ENCODE measurements at regions not wholly inside any gene's neighbourhood (a gene's known extent, or its start where the extent isn't known, plus 50 kb on each side); places are given as distances from the start of the nearest gene placed in this dataset.
A peak's percentile ranks its signal among the peaks of the same experiment; 100 is the strongest.

DNA sequence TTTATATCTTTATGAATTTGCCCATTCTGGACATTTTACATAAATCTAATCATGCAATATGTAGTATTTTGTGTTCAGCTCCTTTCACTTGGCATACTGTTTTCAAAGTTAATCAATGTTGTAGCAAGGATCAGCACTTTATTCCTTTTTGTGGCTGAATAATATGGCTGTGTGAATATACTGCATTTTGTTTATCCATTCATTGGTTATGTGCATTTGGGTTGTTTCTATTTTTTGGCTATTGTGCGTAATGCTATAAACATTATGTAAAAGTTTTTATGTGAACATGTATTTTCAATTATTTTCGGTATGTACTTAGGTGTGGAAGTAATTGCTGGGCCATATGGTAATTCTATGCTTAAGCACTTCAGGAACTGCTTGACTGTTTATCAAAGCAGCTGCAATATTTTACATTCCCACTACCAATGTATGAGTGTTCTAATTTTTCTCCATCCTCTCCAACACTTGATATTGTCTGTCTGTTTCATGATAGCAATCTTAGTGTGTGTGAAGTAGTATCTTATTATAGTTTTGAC, 101.3 kb upstream of the P2RY1 start:
- Histone ChIP-seq H2AFZ (ENCODE audit: low read depth) (no peak overlapping the region), H3K36me3 (ENCODE audit: insufficient read depth) (no peaks in the 10 kb centered on the region), H3K4me2 (no peak overlapping the region), H4K20me1 (ENCODE audit: insufficient read depth) (no peaks in the 10 kb centered on the region), H3K9ac (no peak overlapping the region), H3K4me3 (IDR thresholded peaks at IDR 0.05; ENCODE audit: insufficient read depth, low read depth, low read length) (no peak overlapping the region), H3K27me3 (ENCODE audit: insufficient read depth, low read depth) (peaks cover 3% of the 10 kb centered on the region; the same call in 1 of the 2 replicates), H3K79me2 (ENCODE audit: insufficient read depth, low read depth) (no peaks in the 10 kb centered on the region), H3K4me1 (ENCODE audit: low read depth, poor library complexity, severe bottlenecking) (peaks cover 27% of the 10 kb centered on the region), H3K27ac (no peak overlapping the region)
- TF ChIP-seq, protein P1, sequence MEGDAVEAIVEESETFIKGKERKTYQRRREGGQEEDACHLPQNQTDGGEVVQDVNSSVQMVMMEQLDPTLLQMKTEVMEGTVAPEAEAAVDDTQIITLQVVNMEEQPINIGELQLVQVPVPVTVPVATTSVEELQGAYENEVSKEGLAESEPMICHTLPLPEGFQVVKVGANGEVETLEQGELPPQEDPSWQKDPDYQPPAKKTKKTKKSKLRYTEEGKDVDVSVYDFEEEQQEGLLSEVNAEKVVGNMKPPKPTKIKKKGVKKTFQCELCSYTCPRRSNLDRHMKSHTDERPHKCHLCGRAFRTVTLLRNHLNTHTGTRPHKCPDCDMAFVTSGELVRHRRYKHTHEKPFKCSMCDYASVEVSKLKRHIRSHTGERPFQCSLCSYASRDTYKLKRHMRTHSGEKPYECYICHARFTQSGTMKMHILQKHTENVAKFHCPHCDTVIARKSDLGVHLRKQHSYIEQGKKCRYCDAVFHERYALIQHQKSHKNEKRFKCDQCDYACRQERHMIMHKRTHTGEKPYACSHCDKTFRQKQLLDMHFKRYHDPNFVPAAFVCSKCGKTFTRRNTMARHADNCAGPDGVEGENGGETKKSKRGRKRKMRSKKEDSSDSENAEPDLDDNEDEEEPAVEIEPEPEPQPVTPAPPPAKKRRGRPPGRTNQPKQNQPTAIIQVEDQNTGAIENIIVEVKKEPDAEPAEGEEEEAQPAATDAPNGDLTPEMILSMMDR (conservative IDR thresholded peaks at IDR 0.05; ENCODE audit: low read depth, low read length) = no peak

DNA sequence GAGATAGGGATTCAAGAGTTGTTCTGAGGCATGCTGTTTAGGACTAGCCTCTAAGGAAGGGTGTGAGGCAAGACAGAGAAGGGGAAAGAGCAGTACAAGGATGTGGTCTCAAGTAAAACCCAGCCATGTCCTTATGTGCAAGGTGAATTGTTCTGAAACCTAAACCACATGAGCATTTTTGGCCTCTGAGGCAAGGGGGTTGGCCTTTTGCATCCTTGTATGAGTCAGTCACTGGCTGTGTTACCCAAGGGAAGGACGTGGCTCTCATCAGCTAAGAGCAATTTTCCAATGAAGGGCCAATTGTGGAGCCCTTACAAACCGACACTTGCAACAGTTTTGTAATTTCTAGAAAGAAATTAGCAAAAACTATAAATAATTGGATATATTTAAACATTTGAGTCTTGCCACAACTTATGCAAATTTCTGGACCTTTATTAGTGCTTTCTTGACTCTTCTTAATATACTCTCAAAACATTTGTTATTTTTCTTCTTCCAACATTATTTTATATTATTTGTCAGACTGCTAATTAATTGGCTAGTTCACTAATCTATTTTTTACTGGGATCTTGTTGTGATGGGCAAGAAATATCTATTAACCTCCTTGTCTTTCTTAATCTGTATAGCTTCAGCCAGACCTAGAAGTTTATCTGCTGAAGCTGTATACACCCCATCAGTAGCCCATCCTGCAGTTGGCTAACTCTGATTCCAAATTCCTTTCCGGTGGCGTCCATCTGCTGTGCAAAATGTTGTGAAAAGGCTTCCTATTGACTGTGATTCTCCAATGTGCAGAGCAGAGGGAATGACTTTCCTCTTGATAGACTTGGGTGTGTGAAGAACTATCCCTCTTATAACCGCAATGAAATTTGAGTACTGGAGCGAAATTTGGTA, 97.7 kb upstream of the P2RY1 start:
- H3K4me1 ChIP-seq (ENCODE audit: low read depth, poor library complexity, severe bottlenecking) = peaks cover 35% of the 10 kb centered on the region
- H3K27me3 ChIP-seq (ENCODE audit: insufficient read depth, low read depth) = peaks cover 3% of the 10 kb centered on the region; the same call in 1 of the 2 replicates
- peak overlapping the region; percentile 29 for H3K4me2 ChIP-seq
- H3K79me2 ChIP-seq (ENCODE audit: insufficient read depth, low read depth) = no peaks in the 10 kb centered on the region
- no peaks in the 10 kb centered on the region for H4K20me1 ChIP-seq (ENCODE audit: insufficient read depth)
- TF ChIP-seq, protein P1 (conservative IDR thresholded peaks at IDR 0.05; ENCODE audit: low read depth, low read length) = no peak
- no peaks in the 10 kb centered on the region for H3K36me3 ChIP-seq (ENCODE audit: insufficient read depth)
- no peak overlapping the region for H3K4me3 ChIP-seq (IDR thresholded peaks at IDR 0.05; ENCODE audit: insufficient read depth, low read depth, low read length)
- no peak overlapping the region for H3K9ac ChIP-seq
- H2AFZ ChIP-seq (ENCODE audit: low read depth) = no peak overlapping the region
- H3K27ac ChIP-seq = no peak overlapping the region

DNA sequence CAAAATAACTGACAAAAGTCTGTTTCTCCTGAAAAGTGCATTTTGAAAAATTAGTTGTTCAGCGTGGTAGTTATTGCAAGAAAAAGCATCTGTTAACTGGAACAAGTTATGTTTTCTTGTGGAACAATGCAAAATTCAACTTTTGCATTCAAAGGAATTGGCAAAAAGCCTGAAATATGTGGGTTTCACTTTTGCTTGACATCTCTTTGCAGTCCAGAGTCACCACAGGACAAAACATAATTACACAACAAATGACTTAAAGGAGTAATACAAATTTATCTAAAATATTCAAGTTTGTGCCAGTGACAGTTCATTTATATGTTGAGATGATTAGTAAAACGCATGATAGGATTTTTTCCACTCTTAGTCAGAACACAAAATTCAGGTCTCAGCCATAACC, 96.3 kb upstream of the P2RY1 start:
- peak overlapping the region; percentile 27 for H3K4me2 ChIP-seq
- no peaks in the 10 kb centered on the region for H3K36me3 ChIP-seq (ENCODE audit: insufficient read depth)
- H3K4me3 ChIP-seq (IDR thresholded peaks at IDR 0.05; ENCODE audit: insufficient read depth, low read depth, low read length) = no peak overlapping the region
- H3K27me3 ChIP-seq (ENCODE audit: insufficient read depth, low read depth) = peaks cover 3% of the 10 kb centered on the region; the same call in 1 of the 2 replicates
- no peaks in the 10 kb centered on the region for H3K79me2 ChIP-seq (ENCODE audit: insufficient read depth, low read depth)
- no peak overlapping the region for H3K27ac ChIP-seq
- H3K9ac ChIP-seq = no peak overlapping the region
- H3K4me1 ChIP-seq (ENCODE audit: low read depth, poor library complexity, severe bottlenecking) = peaks cover 35% of the 10 kb centered on the region
- no peak overlapping the region for H2AFZ ChIP-seq (ENCODE audit: low read depth)
- H4K20me1 ChIP-seq (ENCODE audit: insufficient read depth) = no peaks in the 10 kb centered on the region
- TF ChIP-seq, protein P1 (conservative IDR thresholded peaks at IDR 0.05; ENCODE audit: low read depth, low read length) = no peak

DNA sequence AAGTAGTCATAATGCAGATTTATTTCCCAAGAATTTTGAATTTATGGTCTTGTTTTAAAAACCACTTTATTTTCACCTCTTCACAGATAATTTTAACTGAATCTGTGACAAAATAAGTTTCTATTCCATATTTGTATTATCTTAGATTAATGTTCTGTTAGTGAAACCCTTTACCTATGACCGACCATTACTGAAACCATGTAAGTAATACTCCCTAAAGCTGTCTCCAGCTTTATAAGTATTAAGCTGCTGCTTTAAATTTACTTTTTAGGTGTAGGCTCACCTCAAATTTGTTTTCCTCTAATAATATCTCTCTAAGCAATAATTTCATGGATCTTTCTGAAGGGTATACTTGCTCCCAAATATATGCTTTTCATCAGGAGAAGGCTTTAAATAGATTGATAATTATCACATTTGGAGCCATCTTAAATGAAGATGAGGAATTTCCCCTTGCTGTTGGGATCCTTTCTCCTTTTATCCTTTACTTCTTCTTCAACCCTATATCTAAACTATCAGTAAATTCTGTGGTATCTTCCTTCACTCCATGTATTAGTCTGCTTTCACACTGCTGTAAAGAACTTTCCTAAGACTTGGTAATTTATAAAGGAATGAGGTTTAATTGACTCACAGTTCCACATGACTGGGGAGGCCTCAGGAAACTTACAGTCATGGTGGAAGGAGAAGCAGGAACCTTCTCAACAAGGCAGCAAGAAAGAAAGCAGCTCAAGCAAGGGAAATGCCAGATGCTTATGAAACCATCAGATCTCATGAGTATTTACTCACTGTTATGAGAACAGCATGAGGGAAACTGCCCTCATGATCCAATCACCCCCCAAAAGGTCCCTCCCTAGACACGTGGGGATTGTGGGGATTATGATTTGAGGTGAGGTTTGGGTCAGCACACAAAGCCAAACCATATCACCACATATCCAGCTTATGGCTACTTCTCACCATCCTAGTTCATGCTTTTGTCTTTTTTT, 92.3 kb upstream of the P2RY1 start:
- TF ChIP-seq, protein P1 (conservative IDR thresholded peaks at IDR 0.05; ENCODE audit: low read depth, low read length) = no peak
- H4K20me1 ChIP-seq (ENCODE audit: insufficient read depth) = no peaks in the 10 kb centered on the region
- no peaks in the 10 kb centered on the region for H3K27me3 ChIP-seq (ENCODE audit: insufficient read depth, low read depth)
- no peaks in the 10 kb centered on the region for H3K36me3 ChIP-seq (ENCODE audit: insufficient read depth)
- H2AFZ ChIP-seq (ENCODE audit: low read depth) = no peak overlapping the region
- H3K27ac ChIP-seq = no peak overlapping the region
- H3K4me3 ChIP-seq (IDR thresholded peaks at IDR 0.05; ENCODE audit: insufficient read depth, low read depth, low read length) = no peak overlapping the region
- peaks cover 18% of the 10 kb centered on the region for H3K4me1 ChIP-seq (ENCODE audit: low read depth, poor library complexity, severe bottlenecking)
- no peak overlapping the region for H3K9ac ChIP-seq
- H3K79me2 ChIP-seq (ENCODE audit: insufficient read depth, low read depth) = no peaks in the 10 kb centered on the region
- no peak overlapping the region for H3K4me2 ChIP-seq
